Testis (tissue), 2 donors: ENCODE measurements at regions not wholly inside any gene's neighbourhood (a gene's known extent, or its start where the extent isn't known, plus 50 kb on each side); places are given as distances from the start of the nearest gene placed in this dataset.

ENCODE experiments used
- DNase-seq: peaks from one replicate; pipeline ENCODE4 v3.0.0-alpha.2; 2019
- H3K27ac ChIP-seq, 2 donors: fragments of 200-600 bp; sonication (generic); one replicate each; pipeline ENCODE4 v1.5.1; 2019
- H3K27me3 ChIP-seq: fragments of 200-600 bp; sonication (generic); one replicate; pipeline ENCODE4 v1.5.1; 2019
- H3K36me3 ChIP-seq: fragments of 200-600 bp; sonication (generic); one replicate; pipeline ENCODE4 v1.5.1; 2017; ENCODE audit warnings: low read depth; ENCODE audit errors: missing control alignments
- H3K4me1 ChIP-seq: fragments of 200-600 bp; sonication (generic); one replicate; pipeline ENCODE4 v1.5.1; 2019
- H3K4me3 ChIP-seq, 2 donors: fragments of 200-600 bp; sonication (generic); one replicate each; pipeline ENCODE4 v1.5.1; 2017 to 2019
- H3K9me3 ChIP-seq: fragments of 200-600 bp; sonication (generic); one replicate; pipeline ENCODE4 v1.5.1; 2017
- CTCF ChIP-seq, 3 experiments: fragments of 450-650 bp in 2 of 3; fragments of 200-600 bp in 1 of 3; sonication (generic) in 1 of 3; IDR thresholded peaks; one replicate each; pipeline ENCODE4 v1.5.1; 2016 to 2019; ENCODE audit warnings: antibody characterized with exemption in 3 of 3, mild to moderate bottlenecking in 2 of 3, moderate library complexity in 1 of 3
- POLR2A ChIP-seq: fragments of 450-650 bp; IDR thresholded peaks from one replicate; pipeline ENCODE4 v1.6.1; 2017; ENCODE audit warnings: antibody characterized with exemption, mild to moderate bottlenecking, moderate library complexity
- WGBS, 2 donors: methylation state at CpG; one replicate each; pipeline ENCODE4 v1.1.5; 2018; 5-methylcytosine and 5-hydroxymethylcytosine counted together
- intact Hi-C: fragments of 100-400 bp; cut with DNase I; formaldehyde crosslinking; loops from one replicate; pipeline ENCODE4 v1.15.1; 2023; ENCODE audit warnings: low total_unique reads

DNA sequence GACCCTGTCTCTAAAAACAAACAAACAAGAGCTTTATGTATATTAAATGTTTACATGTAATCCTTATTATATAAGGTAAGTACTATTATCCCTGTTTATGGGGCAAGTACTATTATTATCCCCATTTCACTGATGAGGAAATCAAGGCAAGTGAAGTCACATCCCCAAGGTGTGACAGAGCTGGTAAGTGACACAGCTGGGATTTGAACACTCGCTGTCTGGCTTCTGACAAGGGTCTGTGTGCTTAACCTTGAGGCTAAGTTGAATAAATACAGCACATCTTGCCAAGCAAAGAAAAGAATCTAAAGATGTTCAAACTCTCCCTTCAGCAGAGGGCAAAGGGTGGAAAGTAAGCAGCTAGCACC is 167.9 kb upstream of the IRF2BP2 start:
- no peaks in the 10 kb centered on the region for H3K27me3 ChIP-seq
- no peak for DNase-seq
- intact Hi-C loops = no loop called here
- H3K9me3 ChIP-seq = no peaks in the 10 kb centered on the region
- H3K4me1 ChIP-seq = no peaks in the 10 kb centered on the region
- H3K4me3 ChIP-seq = no peak overlapping the region
- H3K27ac ChIP-seq = no peak overlapping the region
- no peak for TF ChIP-seq CTCF (IDR thresholded peaks at IDR 0.05)
- no peak for TF ChIP-seq POLR2A
- WGBS, 2 donors = 93% methylated on average over 1 of the region's 1 CpG
- H3K36me3 ChIP-seq = no peaks in the 10 kb centered on the region

DNA sequence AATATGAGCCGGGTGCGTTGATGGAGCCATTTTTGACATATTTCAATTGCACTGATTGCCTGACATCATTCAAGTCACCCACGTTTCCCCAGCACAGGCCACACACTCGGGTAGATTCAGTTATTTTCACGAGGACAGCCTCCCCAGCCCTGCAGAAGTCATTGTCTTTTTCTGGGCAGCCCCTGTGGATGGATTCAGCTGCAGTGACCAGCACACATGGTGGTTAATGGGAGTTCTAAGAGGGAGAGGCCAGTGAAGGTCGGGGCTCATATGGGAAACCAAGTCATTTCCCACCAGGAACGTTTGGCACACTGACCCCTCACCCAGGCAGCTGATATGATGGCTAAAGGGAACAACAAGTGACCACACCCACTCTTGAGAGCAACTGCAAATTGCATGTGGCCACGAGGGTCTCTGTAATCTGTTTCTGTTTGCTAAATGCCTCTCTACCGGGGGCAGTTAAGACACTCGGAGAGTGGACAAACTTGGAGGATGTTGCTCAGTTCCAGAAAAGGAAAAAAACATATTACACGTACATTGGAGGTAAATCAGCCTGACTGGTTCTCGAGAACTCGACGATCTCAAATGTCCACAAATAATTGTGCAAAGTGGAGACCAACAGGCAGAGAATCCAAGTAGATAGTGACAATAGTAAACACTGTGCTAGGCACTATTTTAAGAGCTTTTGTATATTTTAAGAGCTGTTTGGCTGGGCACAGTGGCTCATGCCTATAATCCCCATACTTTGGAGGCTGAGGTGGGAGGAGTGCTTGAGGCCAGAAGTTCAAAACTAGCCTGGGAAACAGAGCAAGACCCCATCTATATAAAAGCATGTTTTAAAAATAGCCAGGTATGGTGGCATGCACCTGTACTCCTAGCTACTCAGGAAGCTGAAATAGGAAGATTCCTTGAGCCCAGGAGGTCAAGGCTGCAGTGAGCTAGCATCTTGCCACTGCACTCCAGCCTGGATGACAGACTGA is 167.2 kb upstream of the IRF2BP2 start:
- WGBS, 2 donors = 64 to 65% methylated on average over 14 of the region's 14 CpGs
- no peaks in the 10 kb centered on the region for H3K4me1 ChIP-seq
- H3K36me3 ChIP-seq = no peaks in the 10 kb centered on the region
- no peak overlapping the region for H3K27ac ChIP-seq
- intact Hi-C loops = no loop called here
- no peak for TF ChIP-seq CTCF (IDR thresholded peaks at IDR 0.05)
- no peak for TF ChIP-seq POLR2A
- no peaks in the 10 kb centered on the region for H3K9me3 ChIP-seq
- H3K27me3 ChIP-seq = no peaks in the 10 kb centered on the region
- no peak for DNase-seq
- H3K4me3 ChIP-seq = no peak overlapping the region

DNA sequence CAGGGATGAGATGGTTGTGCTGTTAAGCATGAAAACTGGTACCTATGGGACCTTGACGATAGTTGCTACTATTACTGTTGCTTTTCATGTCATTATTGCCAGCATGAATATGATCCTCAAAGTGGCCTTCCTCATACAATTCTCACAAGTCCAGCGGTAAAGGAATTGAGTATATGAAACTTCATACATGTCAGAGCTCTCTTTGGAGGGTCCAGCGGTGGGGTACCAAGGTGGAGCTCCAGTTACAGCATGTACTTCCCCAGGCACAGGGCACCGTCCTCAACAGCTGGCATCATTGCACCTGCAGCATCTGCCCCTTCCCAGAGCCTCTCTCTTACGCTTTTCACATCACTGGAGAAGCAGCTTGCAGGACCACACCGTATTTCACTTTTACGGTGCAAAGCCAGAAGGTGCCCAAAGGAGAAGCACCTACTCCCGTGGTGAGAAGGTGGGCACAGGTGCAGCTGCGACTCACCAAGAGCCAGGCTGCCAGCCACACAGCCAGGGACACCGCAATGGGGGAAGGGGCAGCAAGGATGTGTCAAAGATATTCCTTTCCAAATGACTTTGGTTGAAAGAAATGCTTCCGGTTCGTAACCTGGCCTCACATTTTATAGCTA is 166.4 kb upstream of the IRF2BP2 start:
- Histone ChIP-seq H3K9me3 (no peaks in the 10 kb centered on the region), H3K4me1 (no peaks in the 10 kb centered on the region), H3K36me3 (no peaks in the 10 kb centered on the region), H3K4me3 (no peak overlapping the region), H3K27ac (no peak overlapping the region), H3K27me3 (no peaks in the 10 kb centered on the region)
- no peak for TF ChIP-seq CTCF (IDR thresholded peaks at IDR 0.05)
- no peak for TF ChIP-seq POLR2A
- WGBS, 2 donors = 87 to 88% methylated on average over 12 of the region's 12 CpGs
- intact Hi-C loops = no loop called here
- no peak for DNase-seq

GRCh38 chr1:234775477-234776246 is 165.7 kb upstream of the IRF2BP2 start:
- no peak for TF ChIP-seq POLR2A
- TF ChIP-seq CTCF (IDR thresholded peaks at IDR 0.05) = no peak
- H3K36me3 ChIP-seq = no peaks in the 10 kb centered on the region
- H3K27ac ChIP-seq = no peak overlapping the region
- intact Hi-C loops = no loop called here
- H3K9me3 ChIP-seq = no peaks in the 10 kb centered on the region
- no peaks in the 10 kb centered on the region for H3K4me1 ChIP-seq
- no peaks in the 10 kb centered on the region for H3K27me3 ChIP-seq
- 89 to 95% methylated on average over 12 of the region's 12 CpGs for WGBS, 2 donors
- H3K4me3 ChIP-seq = no peak overlapping the region
- DNase-seq = no peak
